ENCODE measurements at regions not wholly inside any gene's neighbourhood (a gene's known extent, or its start where the extent isn't known, plus 50 kb on each side); places are given as distances from the start of the nearest gene placed in this dataset.

- TF ChIP-seq, protein P1, sequence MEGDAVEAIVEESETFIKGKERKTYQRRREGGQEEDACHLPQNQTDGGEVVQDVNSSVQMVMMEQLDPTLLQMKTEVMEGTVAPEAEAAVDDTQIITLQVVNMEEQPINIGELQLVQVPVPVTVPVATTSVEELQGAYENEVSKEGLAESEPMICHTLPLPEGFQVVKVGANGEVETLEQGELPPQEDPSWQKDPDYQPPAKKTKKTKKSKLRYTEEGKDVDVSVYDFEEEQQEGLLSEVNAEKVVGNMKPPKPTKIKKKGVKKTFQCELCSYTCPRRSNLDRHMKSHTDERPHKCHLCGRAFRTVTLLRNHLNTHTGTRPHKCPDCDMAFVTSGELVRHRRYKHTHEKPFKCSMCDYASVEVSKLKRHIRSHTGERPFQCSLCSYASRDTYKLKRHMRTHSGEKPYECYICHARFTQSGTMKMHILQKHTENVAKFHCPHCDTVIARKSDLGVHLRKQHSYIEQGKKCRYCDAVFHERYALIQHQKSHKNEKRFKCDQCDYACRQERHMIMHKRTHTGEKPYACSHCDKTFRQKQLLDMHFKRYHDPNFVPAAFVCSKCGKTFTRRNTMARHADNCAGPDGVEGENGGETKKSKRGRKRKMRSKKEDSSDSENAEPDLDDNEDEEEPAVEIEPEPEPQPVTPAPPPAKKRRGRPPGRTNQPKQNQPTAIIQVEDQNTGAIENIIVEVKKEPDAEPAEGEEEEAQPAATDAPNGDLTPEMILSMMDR (IDR thresholded peaks at IDR 0.05), result no peak
- no peak for TF ChIP-seq POLR2A (IDR thresholded peaks at IDR 0.05)
Measured at GRCh38 chrX:117765211-117765610, 351.4 kb downstream of the KLHL13 start.

Data from stomach (tissue), 4 donors.